ENCODE measurements at regions not wholly inside any gene's neighbourhood (a gene's known extent, or its start where the extent isn't known, plus 50 kb on each side); places are given as distances from the start of the nearest gene placed in this dataset.

DNA sequence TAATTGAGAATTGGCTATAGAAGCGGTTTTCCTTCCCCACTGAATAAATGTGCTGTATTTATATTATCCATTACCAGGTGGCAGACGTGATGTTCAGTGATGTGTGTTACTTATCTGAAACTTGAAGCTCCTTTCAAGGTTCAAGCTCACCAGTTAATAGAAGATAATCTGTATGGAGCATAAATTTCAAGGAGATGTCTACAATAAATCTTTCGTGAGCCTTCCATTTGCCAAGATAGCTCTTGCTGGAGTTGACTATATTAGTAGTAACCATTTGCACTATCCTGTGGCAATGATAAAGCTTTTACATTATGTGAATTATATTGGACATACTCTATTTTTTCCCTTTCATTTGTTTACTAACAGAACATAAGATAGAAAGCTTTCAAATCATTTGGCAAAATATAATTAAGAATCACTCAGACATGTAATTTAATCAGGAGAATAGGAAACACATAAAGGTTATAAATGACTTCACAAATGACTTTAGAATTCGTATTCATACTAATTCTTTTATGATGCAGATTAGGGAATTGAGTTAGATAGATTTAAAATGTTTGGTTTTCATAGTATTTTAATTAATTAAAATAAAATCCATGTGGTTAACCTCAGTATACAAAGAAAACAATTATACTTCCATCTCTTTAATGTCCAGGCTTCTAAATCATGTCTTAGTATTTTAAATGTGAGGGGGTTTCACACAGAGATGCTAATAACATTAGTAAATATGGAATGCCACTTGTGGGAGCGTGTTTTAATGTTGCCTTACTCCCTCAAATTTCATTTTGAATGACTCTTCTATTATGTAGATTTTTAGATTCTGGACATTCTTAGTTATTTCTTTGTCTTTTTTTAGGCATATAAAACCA lies 664.4 kb upstream of the CDH8 start:
- in situ Hi-C loops (cut with HindIII; ENCODE audit: low sequenced_read_pairs), result no loop called here
- no peak for DNase-seq (ENCODE audit: low read depth, low spot score)
- TF ChIP-seq, protein P1, sequence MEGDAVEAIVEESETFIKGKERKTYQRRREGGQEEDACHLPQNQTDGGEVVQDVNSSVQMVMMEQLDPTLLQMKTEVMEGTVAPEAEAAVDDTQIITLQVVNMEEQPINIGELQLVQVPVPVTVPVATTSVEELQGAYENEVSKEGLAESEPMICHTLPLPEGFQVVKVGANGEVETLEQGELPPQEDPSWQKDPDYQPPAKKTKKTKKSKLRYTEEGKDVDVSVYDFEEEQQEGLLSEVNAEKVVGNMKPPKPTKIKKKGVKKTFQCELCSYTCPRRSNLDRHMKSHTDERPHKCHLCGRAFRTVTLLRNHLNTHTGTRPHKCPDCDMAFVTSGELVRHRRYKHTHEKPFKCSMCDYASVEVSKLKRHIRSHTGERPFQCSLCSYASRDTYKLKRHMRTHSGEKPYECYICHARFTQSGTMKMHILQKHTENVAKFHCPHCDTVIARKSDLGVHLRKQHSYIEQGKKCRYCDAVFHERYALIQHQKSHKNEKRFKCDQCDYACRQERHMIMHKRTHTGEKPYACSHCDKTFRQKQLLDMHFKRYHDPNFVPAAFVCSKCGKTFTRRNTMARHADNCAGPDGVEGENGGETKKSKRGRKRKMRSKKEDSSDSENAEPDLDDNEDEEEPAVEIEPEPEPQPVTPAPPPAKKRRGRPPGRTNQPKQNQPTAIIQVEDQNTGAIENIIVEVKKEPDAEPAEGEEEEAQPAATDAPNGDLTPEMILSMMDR (IDR thresholded peaks at IDR 0.05; ENCODE audit: low read depth, low read length), result no peak
- H3K4me3 ChIP-seq (ENCODE audit: low read depth, low read length), result no peak overlapping the region

DNA sequence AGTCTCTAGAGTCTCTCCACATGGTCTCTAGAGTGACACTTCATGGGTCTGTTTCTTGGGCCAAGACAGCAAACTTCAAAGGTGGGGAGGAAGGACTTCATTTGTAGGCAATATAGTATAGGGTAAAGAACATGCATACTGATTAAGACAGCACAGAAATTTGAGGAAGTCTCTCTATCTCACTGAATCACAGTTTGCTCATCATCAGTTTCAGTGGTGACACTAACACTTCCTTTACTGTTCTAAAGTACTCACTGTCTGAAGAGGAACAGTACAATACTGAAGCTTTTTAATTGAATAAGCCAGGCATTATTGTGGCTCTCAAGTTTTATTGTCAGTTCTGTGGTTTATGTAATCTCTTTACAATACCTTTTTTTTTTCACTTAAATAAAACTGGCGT lies 656.4 kb upstream of the CDH8 start:
- TF ChIP-seq, protein P1 (IDR thresholded peaks at IDR 0.05; ENCODE audit: low read depth, low read length), result no peak
- H3K4me3 ChIP-seq (ENCODE audit: low read depth, low read length), result no peak overlapping the region
- in situ Hi-C loops (cut with HindIII; ENCODE audit: low sequenced_read_pairs), result no loop called here
- DNase-seq (ENCODE audit: low read depth, low spot score), result no peak

DNA sequence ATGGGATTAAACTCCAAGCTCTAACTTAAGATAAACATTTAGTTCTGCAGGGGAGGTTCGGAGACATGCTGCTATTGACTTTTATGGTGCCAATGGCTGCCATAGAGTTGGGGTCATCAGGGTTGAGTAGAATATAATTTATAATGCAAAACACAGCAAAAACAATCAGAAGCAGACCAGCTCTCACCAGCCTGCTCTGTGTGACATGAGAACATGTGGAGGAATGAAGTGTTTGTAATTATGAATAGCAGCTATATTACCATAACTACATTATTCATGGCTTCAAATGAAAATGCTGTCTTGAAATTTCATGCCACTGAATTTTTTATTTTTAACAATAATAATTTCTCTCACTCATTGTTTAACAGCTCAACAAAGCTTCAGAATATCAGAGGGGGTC lies 645.6 kb upstream of the CDH8 start:
- DNase-seq (ENCODE audit: low read depth, low spot score), result no peak
- TF ChIP-seq, protein P1 (IDR thresholded peaks at IDR 0.05; ENCODE audit: low read depth, low read length), result no peak
- in situ Hi-C loops (cut with HindIII; ENCODE audit: low sequenced_read_pairs), result no loop called here
- no peak overlapping the region for H3K4me3 ChIP-seq (ENCODE audit: low read depth, low read length)

- H3K4me3 ChIP-seq (ENCODE audit: low read depth, low read length), result no peak overlapping the region
- in situ Hi-C loops (cut with HindIII; ENCODE audit: low sequenced_read_pairs), result no loop called here
- no peak for DNase-seq (ENCODE audit: low read depth, low spot score)
- TF ChIP-seq, protein P1 (IDR thresholded peaks at IDR 0.05; ENCODE audit: low read depth, low read length), result no peak
These were observed 642.6 kb upstream of the CDH8 start for GRCh38 chr16:62678796-62679195.

DNA sequence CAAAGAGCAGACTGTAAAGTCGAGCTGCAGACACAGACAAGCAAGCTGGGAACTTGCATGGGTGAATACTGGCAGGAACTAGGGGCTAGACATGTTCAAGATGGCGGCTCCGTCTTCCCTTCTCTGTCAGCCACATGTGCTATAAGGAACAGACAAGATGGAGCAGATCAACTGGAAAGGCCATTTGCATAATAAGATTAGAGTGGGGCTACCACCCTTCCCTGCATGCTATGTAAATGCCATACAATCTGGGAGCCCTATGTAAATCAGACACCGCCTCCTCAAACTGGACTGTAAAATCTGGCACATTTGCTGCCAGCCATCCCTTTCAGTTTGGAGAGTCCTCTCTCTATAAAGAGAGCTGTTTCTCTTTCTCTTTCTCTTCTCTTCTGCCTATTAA lies 640.1 kb upstream of the CDH8 start:
- DNase-seq (ENCODE audit: low read depth, low spot score), result no peak
- in situ Hi-C loops (cut with HindIII; ENCODE audit: low sequenced_read_pairs), result no loop called here
- TF ChIP-seq, protein P1 (IDR thresholded peaks at IDR 0.05; ENCODE audit: low read depth, low read length), result no peak
- H3K4me3 ChIP-seq (ENCODE audit: low read depth, low read length), result no peak overlapping the region

GRCh38 chr16:62665269-62665668 lies 629.0 kb upstream of the CDH8 start:
- TF ChIP-seq, protein P1 (IDR thresholded peaks at IDR 0.05; ENCODE audit: low read depth, low read length), result no peak
- H3K4me3 ChIP-seq (ENCODE audit: low read depth, low read length), result no peak overlapping the region
- in situ Hi-C loops (cut with HindIII; ENCODE audit: low sequenced_read_pairs), result no loop called here
- no peak for DNase-seq (ENCODE audit: low read depth, low spot score)
